A549 (cell line): ENCODE measurements at regions not wholly inside any gene's neighbourhood (a gene's known extent, or its start where the extent isn't known, plus 50 kb on each side); places are given as distances from the start of the nearest gene placed in this dataset.

ENCODE experiments used
- CTCF ChIP-seq: fragments of >200 bp; sonication (Bioruptor Twin); formaldehyde crosslinking; IDR thresholded peaks from 3 replicates; pipeline ENCODE4 v1.5.1; 2016
- JUN ChIP-seq, 2 experiments: fragments of >200 bp; sonication (Bioruptor Twin); formaldehyde crosslinking; IDR thresholded peaks; 2 replicates in 1 of 2; 3 replicates in 1 of 2; pipeline ENCODE4 v1.6.1; 2016 to 2017
- JUNB ChIP-seq: fragments of >200 bp; sonication (Bioruptor Twin); formaldehyde crosslinking; IDR thresholded peaks from 2 replicates; pipeline ENCODE4 v1.6.1; 2016
- POLR2A ChIP-seq: IDR thresholded peaks from 2 replicates; pipeline ENCODE4 v1.6.1; 2012; ENCODE audit warnings: mild to moderate bottlenecking, low read length
- RAD21 ChIP-seq, 2 experiments: fragments of >200 bp in 1 of 2; sonication (Bioruptor Twin) in 1 of 2; formaldehyde crosslinking in 1 of 2; IDR thresholded peaks in 1 of 2; conservative IDR thresholded peaks in 1 of 2; 2 replicates in 1 of 2; 3 replicates in 1 of 2; pipeline ENCODE4 v1.6.1; 2012 to 2018; ENCODE audit warnings: inconsistent platforms in 1 of 2

DNA sequence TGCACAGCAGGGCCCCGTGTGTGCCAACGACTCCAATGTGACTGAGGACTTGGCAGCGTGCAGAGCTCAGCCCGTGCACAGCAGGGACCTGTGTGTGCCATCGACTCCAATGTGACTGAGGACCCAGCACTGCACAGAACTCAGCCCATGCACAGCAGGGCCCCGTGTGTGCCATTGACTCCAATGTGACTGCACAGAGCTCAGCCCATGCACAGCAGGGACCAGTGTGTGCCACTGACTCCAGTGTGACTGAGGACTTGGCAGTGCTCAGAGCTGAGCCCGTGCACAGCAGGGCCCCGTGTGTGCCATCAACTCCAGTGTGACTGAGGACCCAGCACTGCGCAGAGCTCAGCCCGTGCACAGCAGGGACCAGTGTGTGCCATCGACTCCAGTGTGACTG, 347.8 kb upstream of the B3GAT1 start:
- no peak for TF ChIP-seq CTCF
- TF ChIP-seq JUNB = no peak
- TF ChIP-seq POLR2A = no peak
- no peak for TF ChIP-seq RAD21 (conservative IDR thresholded peaks at IDR 0.05 in 1 of 2, IDR thresholded peaks at IDR 0.05 in 1 of 2)
- TF ChIP-seq JUN (IDR thresholded peaks at IDR 0.05) = no peak
